Hepatocyte (in vitro differentiated cells): ENCODE measurements at regions not wholly inside any gene's neighbourhood (a gene's known extent, or its start where the extent isn't known, plus 50 kb on each side); places are given as distances from the start of the nearest gene placed in this dataset.

Source experiments
- CTCF ChIP-seq: fragments of 200-600 bp; sonication (generic); IDR thresholded peaks from 2 replicates; pipeline ENCODE4 v1.5.1; 2016; ENCODE audit warnings: antibody characterized with exemption, mild to moderate bottlenecking; ENCODE audit not compliant: poor library complexity
- EZH2 ChIP-seq: fragments of 200-600 bp; sonication (generic); IDR thresholded peaks from 2 replicates; pipeline ENCODE4 v1.6.1; 2016; ENCODE audit warnings: antibody characterized with exemption, mild to moderate bottlenecking, borderline replicate concordance
- EZH2phosphoT487 ChIP-seq: fragments of 200-600 bp; sonication (generic); IDR thresholded peaks from one replicate; pipeline ENCODE4 v1.6.1; 2018; ENCODE audit warnings: antibody characterized with exemption, mild to moderate bottlenecking, low read depth, moderate library complexity; ENCODE audit not compliant: unreplicated experiment, severe bottlenecking

GRCh38 chr16:6636457-6636856 lies 696.2 kb upstream of the RBFOX1 start:
- no peak for TF ChIP-seq CTCF
- no peak for TF ChIP-seq EZH2
- TF ChIP-seq EZH2phosphoT487 = no peak
